IPS-20b (cell line): ENCODE measurements at regions not wholly inside any gene's neighbourhood (a gene's known extent, or its start where the extent isn't known, plus 50 kb on each side); places are given as distances from the start of the nearest gene placed in this dataset.

ENCODE experiments used
- H3K27ac ChIP-seq: one replicate; pipeline ENCODE4 v1.5.1; 2013; ENCODE audit warnings: low read length
- H3K27me3 ChIP-seq: 2 replicates; pipeline ENCODE4 v1.6.1; 2013; ENCODE audit warnings: mild to moderate bottlenecking, low read length, inconsistent platforms; ENCODE audit not compliant: insufficient read depth
- H3K36me3 ChIP-seq: 2 replicates; pipeline ENCODE4 v1.6.1; 2013; ENCODE audit warnings: low read depth, mild to moderate bottlenecking, inconsistent platforms, low read length, moderate library complexity; ENCODE audit not compliant: insufficient read depth
- H3K4me1 ChIP-seq: 2 replicates; pipeline ENCODE4 v1.6.1; 2013; ENCODE audit warnings: mild to moderate bottlenecking, control low read depth, inconsistent platforms, low read length, moderate library complexity; ENCODE audit not compliant: insufficient read depth
- H3K4me3 ChIP-seq: 2 replicates; pipeline ENCODE4 v1.5.1; 2013; ENCODE audit warnings: mild to moderate bottlenecking, low read length, inconsistent platforms
- H3K9ac ChIP-seq: 2 replicates; pipeline ENCODE4 v1.6.1; 2013; ENCODE audit warnings: low read depth, mild to moderate bottlenecking, inconsistent platforms, low read length, moderate library complexity
- H3K9me3 ChIP-seq: 2 replicates; pipeline ENCODE4 v1.6.1; 2013; ENCODE audit warnings: mild to moderate bottlenecking, low read depth, low read length, inconsistent platforms; ENCODE audit not compliant: insufficient read depth

- no peak overlapping the region for H3K4me3 ChIP-seq
- H3K27ac ChIP-seq, result no peak overlapping the region
- no peak overlapping the region for H3K9ac ChIP-seq
- no peaks in the 10 kb centered on the region for H3K36me3 ChIP-seq
- peaks cover 1% of the 10 kb centered on the region; the same call in 1 of the 2 replicates for H3K9me3 ChIP-seq
- H3K27me3 ChIP-seq, result no peaks in the 10 kb centered on the region
- H3K4me1 ChIP-seq, result peaks cover 4% of the 10 kb centered on the region; the same call in 1 of the 2 replicates
These were observed 84.4 kb upstream of the PRMT6 start for GRCh38 chr1:106972074-106972473.

GRCh38 chr1:106975944-106976343 is 80.5 kb upstream of the PRMT6 start:
- H3K9me3 ChIP-seq, result peaks cover 4% of the 10 kb centered on the region; the same call in 1 of the 2 replicates
- no peaks in the 10 kb centered on the region for H3K4me1 ChIP-seq
- no peak overlapping the region for H3K27ac ChIP-seq
- no peak overlapping the region for H3K4me3 ChIP-seq
- H3K36me3 ChIP-seq, result no peaks in the 10 kb centered on the region
- H3K9ac ChIP-seq, result no peak overlapping the region
- no peaks in the 10 kb centered on the region for H3K27me3 ChIP-seq

GRCh38 chr1:106978477-106979322 is 77.8 kb upstream of the PRMT6 start:
- no peak overlapping the region for H3K27ac ChIP-seq
- H3K4me1 ChIP-seq, result peaks cover under 1% of the 10 kb centered on the region; the same call in 1 of the 2 replicates
- H3K9ac ChIP-seq, result no peak overlapping the region
- no peaks in the 10 kb centered on the region for H3K27me3 ChIP-seq
- no peaks in the 10 kb centered on the region for H3K36me3 ChIP-seq
- H3K4me3 ChIP-seq, result no peak overlapping the region
- H3K9me3 ChIP-seq, result peaks cover 4% of the 10 kb centered on the region; the same call in 1 of the 2 replicates

GRCh38 chr1:106979371-106979770 is 77.1 kb upstream of the PRMT6 start:
- no peak overlapping the region for H3K4me3 ChIP-seq
- peaks cover 5% of the 10 kb centered on the region; the same call in 1 of the 2 replicates for H3K4me1 ChIP-seq
- no peaks in the 10 kb centered on the region for H3K36me3 ChIP-seq
- H3K27me3 ChIP-seq, result no peaks in the 10 kb centered on the region
- H3K27ac ChIP-seq, result no peak overlapping the region
- H3K9ac ChIP-seq, result no peak overlapping the region
- H3K9me3 ChIP-seq, result peaks cover 4% of the 10 kb centered on the region; the same call in 1 of the 2 replicates

GRCh38 chr1:106980121-106980520 is 76.4 kb upstream of the PRMT6 start:
- Histone ChIP-seq H3K4me1 (peaks cover 9% of the 10 kb centered on the region; the same call in 1 of the 2 replicates), H3K9ac (no peak overlapping the region), H3K9me3 (peaks cover 4% of the 10 kb centered on the region; the same call in 1 of the 2 replicates), H3K36me3 (no peaks in the 10 kb centered on the region), H3K27me3 (no peaks in the 10 kb centered on the region), H3K4me3 (no peak overlapping the region), H3K27ac (no peak overlapping the region)

GRCh38 chr1:106984801-106985200 is 71.7 kb upstream of the PRMT6 start:
- Histone ChIP-seq H3K27ac (no peak overlapping the region), H3K27me3 (no peaks in the 10 kb centered on the region), H3K36me3 (no peaks in the 10 kb centered on the region), H3K9ac (no peak overlapping the region), H3K9me3 (no peaks in the 10 kb centered on the region), H3K4me1 (peaks cover 11% of the 10 kb centered on the region; the same call in 1 of the 2 replicates), H3K4me3 (peak overlapping the region; percentile 42; the same call in 1 of the 2 replicates)

- Histone ChIP-seq H3K27me3 (no peaks in the 10 kb centered on the region), H3K36me3 (no peaks in the 10 kb centered on the region), H3K4me3 (no peak overlapping the region), H3K27ac (no peak overlapping the region), H3K4me1 (peaks cover 11% of the 10 kb centered on the region; the same call in 1 of the 2 replicates), H3K9ac (no peak overlapping the region), H3K9me3 (no peaks in the 10 kb centered on the region)
These were observed 69.9 kb upstream of the PRMT6 start for GRCh38 chr1:106986603-106987002.

GRCh38 chr1:106995970-106996369 is 60.5 kb upstream of the PRMT6 start:
- no peak overlapping the region for H3K27ac ChIP-seq
- H3K36me3 ChIP-seq, result no peaks in the 10 kb centered on the region
- H3K4me3 ChIP-seq, result no peak overlapping the region
- H3K9me3 ChIP-seq, result no peaks in the 10 kb centered on the region
- no peaks in the 10 kb centered on the region for H3K4me1 ChIP-seq
- H3K9ac ChIP-seq, result no peak overlapping the region
- H3K27me3 ChIP-seq, result no peaks in the 10 kb centered on the region

- no peaks in the 10 kb centered on the region for H3K36me3 ChIP-seq
- no peak overlapping the region for H3K9ac ChIP-seq
- no peak overlapping the region for H3K4me3 ChIP-seq
- no peaks in the 10 kb centered on the region for H3K4me1 ChIP-seq
- no peaks in the 10 kb centered on the region for H3K27me3 ChIP-seq
- H3K27ac ChIP-seq, result no peak overlapping the region
- H3K9me3 ChIP-seq, result no peaks in the 10 kb centered on the region
These were observed 58.0 kb upstream of the PRMT6 start for GRCh38 chr1:106998431-106999002.

- H3K27ac ChIP-seq, result no peak overlapping the region
- no peaks in the 10 kb centered on the region for H3K27me3 ChIP-seq
- no peak overlapping the region for H3K9ac ChIP-seq
- H3K36me3 ChIP-seq, result no peaks in the 10 kb centered on the region
- no peaks in the 10 kb centered on the region for H3K4me1 ChIP-seq
- H3K9me3 ChIP-seq, result no peaks in the 10 kb centered on the region
- no peak overlapping the region for H3K4me3 ChIP-seq
These were observed 55.6 kb upstream of the PRMT6 start for GRCh38 chr1:107000902-107001301.

- H3K27ac ChIP-seq, result no peak overlapping the region
- no peaks in the 10 kb centered on the region for H3K36me3 ChIP-seq
- H3K9me3 ChIP-seq, result no peaks in the 10 kb centered on the region
- H3K4me3 ChIP-seq, result no peak overlapping the region
- no peak overlapping the region for H3K9ac ChIP-seq
- H3K4me1 ChIP-seq, result no peaks in the 10 kb centered on the region
- H3K27me3 ChIP-seq, result no peaks in the 10 kb centered on the region
These were observed 52.5 kb upstream of the PRMT6 start for GRCh38 chr1:107003972-107004371.

GRCh38 chr1:107004421-107004820 is 52.1 kb upstream of the PRMT6 start:
- H3K9ac ChIP-seq, result no peak overlapping the region
- no peaks in the 10 kb centered on the region for H3K4me1 ChIP-seq
- H3K36me3 ChIP-seq, result no peaks in the 10 kb centered on the region

More at GRCh38 chr1:107004421-107004820, 52.1 kb upstream of the PRMT6 start:
- Histone ChIP-seq H3K27ac (no peak overlapping the region), H3K27me3 (no peaks in the 10 kb centered on the region), H3K9me3 (no peaks in the 10 kb centered on the region), H3K4me3 (no peak overlapping the region)
